ENCODE measurements at regions not wholly inside any gene's neighbourhood (a gene's known extent, or its start where the extent isn't known, plus 50 kb on each side); places are given as distances from the start of the nearest gene placed in this dataset.

- no peak overlapping the region for H3K4me2 ChIP-seq (ENCODE audit: unreplicated experiment)
- no peak for TF ChIP-seq EZH2phosphoT487 (IDR thresholded peaks at IDR 0.05; ENCODE audit: insufficient read depth, low read depth)
- TF ChIP-seq EZH2 (IDR thresholded peaks at IDR 0.05; ENCODE audit: insufficient read depth, poor library complexity, severe bottlenecking), result no peak
- H3K4me3 ChIP-seq, result no peak overlapping the region
- H3K9me3 ChIP-seq (ENCODE audit: low read depth), result no peaks in the 10 kb centered on the region
- H3K9me2 ChIP-seq (ENCODE audit: insufficient read depth), result no peaks in the 10 kb centered on the region
- in situ Hi-C loops (cut with MboI), result no loop called here
- no peak overlapping the region for H3K9ac ChIP-seq
- DNase-seq, result no peak
- H3K27ac ChIP-seq, result no peak overlapping the region
- no peak overlapping the region for H2AFZ ChIP-seq
- no peaks in the 10 kb centered on the region for H3K27me3 ChIP-seq (replicated peaks; ENCODE audit: insufficient read depth)
- H4K20me1 ChIP-seq (ENCODE audit: insufficient read depth), result no peaks in the 10 kb centered on the region
- no peaks in the 10 kb centered on the region for H3F3A ChIP-seq (ENCODE audit: insufficient read depth)
- WGBS, 2 experiments (ENCODE audit: low coverage in 1 of 2, low lambda C conversion rate in 2 of 2, missing lambda C conversion rate in 2 of 2), result 6 to 16% methylated on average over 2 of the region's 2 CpGs
- H3K36me3 ChIP-seq (ENCODE audit: low read depth), result no peaks in the 10 kb centered on the region
- no peaks in the 10 kb centered on the region for H3K79me2 ChIP-seq (ENCODE audit: insufficient read depth)
- no peaks in the 10 kb centered on the region for H3K4me1 ChIP-seq (ENCODE audit: insufficient read depth)
Observed at GRCh38 chr12:125968413-125968812, 903.2 kb downstream of the AACS start.

GRCh38 chr12:125971981-125972380 is 906.7 kb downstream of the AACS start:
- in situ Hi-C loops (cut with MboI), result no loop called here
- WGBS, 2 experiments (ENCODE audit: low coverage in 1 of 2, low lambda C conversion rate in 2 of 2, missing lambda C conversion rate in 2 of 2), result 49 to 51% methylated on average over 2 to 3 of the region's 3 CpGs
- no peak overlapping the region for H3K27ac ChIP-seq

GRCh38 chr12:125978286-125978685 is 913.1 kb downstream of the AACS start:
- TF ChIP-seq EZH2 (IDR thresholded peaks at IDR 0.05; ENCODE audit: insufficient read depth, poor library complexity, severe bottlenecking), result no peak
- no peak for TF ChIP-seq EZH2phosphoT487 (IDR thresholded peaks at IDR 0.05; ENCODE audit: insufficient read depth, low read depth)
- WGBS, 2 experiments (ENCODE audit: low coverage in 1 of 2, low lambda C conversion rate in 2 of 2, missing lambda C conversion rate in 2 of 2), result 0 to 1% methylated on average over 2 of the region's 2 CpGs
- Histone ChIP-seq H3K79me2 (ENCODE audit: insufficient read depth) (no peaks in the 10 kb centered on the region), H3K27me3 (replicated peaks; ENCODE audit: insufficient read depth) (no peaks in the 10 kb centered on the region), H3K4me2 (ENCODE audit: unreplicated experiment) (no peak overlapping the region), H3K27ac (no peak overlapping the region), H4K20me1 (ENCODE audit: insufficient read depth) (no peaks in the 10 kb centered on the region), H3K9me2 (ENCODE audit: insufficient read depth) (no peaks in the 10 kb centered on the region), H2AFZ (no peak overlapping the region), H3K4me1 (ENCODE audit: insufficient read depth) (no peaks in the 10 kb centered on the region), H3K9ac (no peak overlapping the region), H3K36me3 (ENCODE audit: low read depth) (no peaks in the 10 kb centered on the region), H3F3A (ENCODE audit: insufficient read depth) (no peaks in the 10 kb centered on the region), H3K4me3 (no peak overlapping the region), H3K9me3 (ENCODE audit: low read depth) (no peaks in the 10 kb centered on the region)
- in situ Hi-C loops (cut with MboI), result no loop called here
- no peak for DNase-seq

More at GRCh38 chr12:125971981-125972380, 906.7 kb downstream of the AACS start:
- H3K4me3 ChIP-seq, result no peak overlapping the region
- H3K79me2 ChIP-seq (ENCODE audit: insufficient read depth), result no peaks in the 10 kb centered on the region
- H3K36me3 ChIP-seq (ENCODE audit: low read depth), result no peaks in the 10 kb centered on the region
- no peaks in the 10 kb centered on the region for H3K9me3 ChIP-seq (ENCODE audit: low read depth)
- H3F3A ChIP-seq (ENCODE audit: insufficient read depth), result no peaks in the 10 kb centered on the region
- no peak for DNase-seq
- TF ChIP-seq EZH2 (IDR thresholded peaks at IDR 0.05; ENCODE audit: insufficient read depth, poor library complexity, severe bottlenecking) (no peak), EZH2phosphoT487 (IDR thresholded peaks at IDR 0.05; ENCODE audit: insufficient read depth, low read depth) (no peak)
- H3K4me2 ChIP-seq (ENCODE audit: unreplicated experiment), result no peak overlapping the region
- H3K9ac ChIP-seq, result no peak overlapping the region
- no peaks in the 10 kb centered on the region for H4K20me1 ChIP-seq (ENCODE audit: insufficient read depth)
- no peaks in the 10 kb centered on the region for H3K27me3 ChIP-seq (replicated peaks; ENCODE audit: insufficient read depth)
- H3K9me2 ChIP-seq (ENCODE audit: insufficient read depth), result no peaks in the 10 kb centered on the region
- no peak overlapping the region for H2AFZ ChIP-seq
- H3K4me1 ChIP-seq (ENCODE audit: insufficient read depth), result no peaks in the 10 kb centered on the region

GRCh38 chr12:125981610-125982253 is 916.5 kb downstream of the AACS start:
- no peaks in the 10 kb centered on the region for H3K9me2 ChIP-seq (ENCODE audit: insufficient read depth)
- H2AFZ ChIP-seq, result no peak overlapping the region
- H3K9me3 ChIP-seq (ENCODE audit: low read depth), result no peaks in the 10 kb centered on the region
- in situ Hi-C loops (cut with MboI), result no loop called here
- no peak overlapping the region for H3K27ac ChIP-seq
- H3F3A ChIP-seq (ENCODE audit: insufficient read depth), result no peaks in the 10 kb centered on the region
- 18 to 19% methylated on average over 7 of the region's 7 CpGs for WGBS, 2 experiments (ENCODE audit: low coverage in 1 of 2, low lambda C conversion rate in 2 of 2, missing lambda C conversion rate in 2 of 2)
- no peaks in the 10 kb centered on the region for H3K27me3 ChIP-seq (replicated peaks; ENCODE audit: insufficient read depth)
- no peak overlapping the region for H3K9ac ChIP-seq
- no peak overlapping the region for H3K4me2 ChIP-seq (ENCODE audit: unreplicated experiment)
- no peak for DNase-seq
- no peaks in the 10 kb centered on the region for H3K4me1 ChIP-seq (ENCODE audit: insufficient read depth)
- no peaks in the 10 kb centered on the region for H3K36me3 ChIP-seq (ENCODE audit: low read depth)
- TF ChIP-seq EZH2 (IDR thresholded peaks at IDR 0.05; ENCODE audit: insufficient read depth, poor library complexity, severe bottlenecking) (no peak), EZH2phosphoT487 (IDR thresholded peaks at IDR 0.05; ENCODE audit: insufficient read depth, low read depth) (no peak)
- no peaks in the 10 kb centered on the region for H3K79me2 ChIP-seq (ENCODE audit: insufficient read depth)
- no peaks in the 10 kb centered on the region for H4K20me1 ChIP-seq (ENCODE audit: insufficient read depth)
- no peak overlapping the region for H3K4me3 ChIP-seq

Measured in GM23248 (cell line).